GM12892 (cell line): ENCODE measurements at regions not wholly inside any gene's neighbourhood (a gene's known extent, or its start where the extent isn't known, plus 50 kb on each side); places are given as distances from the start of the nearest gene placed in this dataset.

ENCODE experiments used
- POLR2A ChIP-seq: IDR thresholded peaks from 2 replicates; pipeline ENCODE4 v1.6.1; 2011; ENCODE audit warnings: low read depth, low read length, control low read depth
- POLR2AphosphoS5 ChIP-seq: IDR thresholded peaks from 2 replicates; pipeline ENCODE4 v1.6.1; 2011; ENCODE audit warnings: low read depth, low read length, control low read depth
- TAF1 ChIP-seq: IDR thresholded peaks from 2 replicates; pipeline ENCODE4 v1.6.1; 2011; ENCODE audit warnings: low read depth, mild to moderate bottlenecking, control low read depth, low read length, borderline replicate concordance

DNA sequence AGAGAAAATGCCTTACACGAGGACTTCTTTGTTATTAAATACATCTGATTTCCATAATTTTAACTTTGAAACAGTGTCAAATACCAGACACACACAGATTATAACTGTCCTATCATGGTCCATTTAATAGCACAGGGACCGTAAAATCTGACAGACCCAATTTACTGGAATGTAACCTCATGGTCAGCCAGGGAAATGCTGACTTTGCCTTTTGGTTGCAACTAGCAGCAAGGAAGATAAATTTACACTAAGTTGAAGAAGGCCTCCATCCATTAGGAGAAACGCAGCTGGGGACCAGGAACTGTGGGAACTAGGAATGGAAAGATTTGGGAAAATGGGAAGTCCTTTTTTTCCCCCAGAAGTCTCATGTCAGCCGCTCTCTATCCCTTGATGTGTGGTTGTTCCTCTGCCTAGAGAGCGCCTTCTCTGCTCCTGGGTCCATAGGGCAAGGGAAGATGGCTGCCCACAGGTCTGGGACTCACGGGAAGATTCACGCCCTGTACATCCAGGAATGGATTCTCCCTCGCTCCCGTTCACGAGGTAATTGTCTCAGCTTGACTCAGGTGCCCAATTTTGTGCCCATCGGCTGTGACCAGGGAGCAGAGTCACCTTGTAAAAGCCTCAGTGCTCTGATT, 74.6 kb upstream of the L3MBTL3 start:
- no peak for TF ChIP-seq POLR2AphosphoS5
- no peak for TF ChIP-seq POLR2A
- no peak for TF ChIP-seq TAF1
